Gastroesophageal sphincter (tissue), 3 donors: ENCODE measurements at regions not wholly inside any gene's neighbourhood (a gene's known extent, or its start where the extent isn't known, plus 50 kb on each side); places are given as distances from the start of the nearest gene placed in this dataset.

Experiments
- EP300 ChIP-seq: sonication (generic); formaldehyde crosslinking; IDR thresholded peaks from one replicate; pipeline ENCODE4 v1.6.1; 2017; ENCODE audit warnings: antibody characterized with exemption, mild to moderate bottlenecking
- POLR2A ChIP-seq, 2 donors: fragments of 450-650 bp; IDR thresholded peaks; one replicate each; pipeline ENCODE4 v1.6.1; 2017; ENCODE audit warnings: antibody characterized with exemption in 2 of 2, mild to moderate bottlenecking in 2 of 2, moderate library complexity in 1 of 2
- POLR2AphosphoS5 ChIP-seq: sonication (generic); formaldehyde crosslinking; IDR thresholded peaks from one replicate; pipeline ENCODE4 v1.6.1; 2017; ENCODE audit warnings: antibody characterized with exemption
- TF ChIP-seq, protein P1 (sequence below), 4 experiments: fragments of 200-600 bp in 2 of 4; fragments of 450-650 bp in 2 of 4; sonication (generic) in 1 of 4; IDR thresholded peaks; one replicate each; pipeline ENCODE4 v1.5.1; 2017 to 2019; ENCODE audit warnings: antibody characterized with exemption in 4 of 4, mild to moderate bottlenecking in 2 of 4, moderate library complexity in 2 of 4

GRCh38 chr2:187618813-187619212, 64.6 kb upstream of the TFPI start:
- TF ChIP-seq, protein P1, sequence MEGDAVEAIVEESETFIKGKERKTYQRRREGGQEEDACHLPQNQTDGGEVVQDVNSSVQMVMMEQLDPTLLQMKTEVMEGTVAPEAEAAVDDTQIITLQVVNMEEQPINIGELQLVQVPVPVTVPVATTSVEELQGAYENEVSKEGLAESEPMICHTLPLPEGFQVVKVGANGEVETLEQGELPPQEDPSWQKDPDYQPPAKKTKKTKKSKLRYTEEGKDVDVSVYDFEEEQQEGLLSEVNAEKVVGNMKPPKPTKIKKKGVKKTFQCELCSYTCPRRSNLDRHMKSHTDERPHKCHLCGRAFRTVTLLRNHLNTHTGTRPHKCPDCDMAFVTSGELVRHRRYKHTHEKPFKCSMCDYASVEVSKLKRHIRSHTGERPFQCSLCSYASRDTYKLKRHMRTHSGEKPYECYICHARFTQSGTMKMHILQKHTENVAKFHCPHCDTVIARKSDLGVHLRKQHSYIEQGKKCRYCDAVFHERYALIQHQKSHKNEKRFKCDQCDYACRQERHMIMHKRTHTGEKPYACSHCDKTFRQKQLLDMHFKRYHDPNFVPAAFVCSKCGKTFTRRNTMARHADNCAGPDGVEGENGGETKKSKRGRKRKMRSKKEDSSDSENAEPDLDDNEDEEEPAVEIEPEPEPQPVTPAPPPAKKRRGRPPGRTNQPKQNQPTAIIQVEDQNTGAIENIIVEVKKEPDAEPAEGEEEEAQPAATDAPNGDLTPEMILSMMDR (IDR thresholded peaks at IDR 0.05) = no peak
- no peak for TF ChIP-seq POLR2A (IDR thresholded peaks at IDR 0.05)
- TF ChIP-seq EP300 = no peak
- no peak for TF ChIP-seq POLR2AphosphoS5
